HT1080 (cell line): ENCODE measurements at regions not wholly inside any gene's neighbourhood (a gene's known extent, or its start where the extent isn't known, plus 50 kb on each side); places are given as distances from the start of the nearest gene placed in this dataset.
"Not testable (repeated sequence)": the region's sequence is repeated elsewhere in the genome, so short reads cannot be mapped to it uniquely, and the experiment has no call there.

Experiments used
- DNase-seq: peaks from one replicate; pipeline ENCODE4 v3.0.0-alpha.2; 2015; ENCODE audit warnings: low read depth

DNA sequence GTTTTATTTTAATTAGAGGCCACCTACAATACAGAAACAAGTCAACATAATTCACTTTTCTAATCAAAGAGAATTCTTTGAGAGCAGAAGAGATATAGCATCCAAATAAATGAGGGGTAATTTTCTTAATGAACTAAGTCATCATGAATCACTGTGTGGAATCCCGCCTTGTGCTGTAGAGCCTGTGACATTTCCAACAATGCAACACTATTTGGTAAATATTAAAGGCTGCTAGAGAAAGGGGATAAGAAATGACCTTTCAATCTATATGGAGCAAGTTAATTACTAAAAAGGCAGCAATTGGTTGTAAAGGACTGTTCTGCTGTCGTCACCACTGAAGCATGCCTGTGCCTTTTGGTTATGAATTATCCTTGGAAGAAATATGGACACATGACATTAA is 345.7 kb upstream of the MAF start:
- no peak for DNase-seq

DNA sequence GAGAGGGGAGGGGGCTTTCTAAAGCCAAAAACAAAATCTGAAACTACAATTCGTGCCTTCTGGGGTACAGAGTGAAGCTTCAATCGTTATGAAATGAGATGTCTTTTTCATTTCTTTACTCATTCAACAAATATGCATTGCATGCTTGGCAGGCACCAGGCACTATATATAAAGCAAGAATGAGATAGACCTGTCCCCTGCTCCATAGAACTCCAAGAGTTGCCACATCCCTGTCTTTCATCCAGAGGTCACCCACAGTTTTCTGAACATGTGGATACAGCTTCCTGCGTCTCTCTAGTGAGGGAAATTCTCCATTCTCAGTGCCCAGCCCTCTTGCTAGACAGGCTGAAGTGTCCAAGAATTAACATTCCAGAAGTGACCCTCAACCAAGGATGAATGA is 343.2 kb upstream of the MAF start:
- DNase-seq = peak; percentile 11

DNA sequence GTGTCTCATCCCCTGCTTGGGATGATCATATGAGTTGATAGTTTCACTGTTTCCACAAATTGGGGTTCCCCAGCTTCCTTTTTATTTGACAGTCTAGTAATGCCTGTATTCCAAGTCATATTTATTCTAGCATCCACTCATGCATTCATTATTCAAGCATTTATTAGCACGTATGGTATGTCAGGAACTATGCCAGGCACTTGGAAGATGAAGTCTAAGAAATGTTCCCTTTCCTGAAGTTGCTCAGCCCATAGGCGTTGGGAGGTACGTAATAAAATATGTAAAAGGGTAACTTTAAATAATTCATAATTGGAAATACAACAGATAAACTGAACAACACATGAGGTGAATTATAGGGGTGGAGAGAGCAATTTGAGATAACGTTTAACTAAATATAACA is 338.0 kb upstream of the MAF start:
- DNase-seq = no peak

DNA sequence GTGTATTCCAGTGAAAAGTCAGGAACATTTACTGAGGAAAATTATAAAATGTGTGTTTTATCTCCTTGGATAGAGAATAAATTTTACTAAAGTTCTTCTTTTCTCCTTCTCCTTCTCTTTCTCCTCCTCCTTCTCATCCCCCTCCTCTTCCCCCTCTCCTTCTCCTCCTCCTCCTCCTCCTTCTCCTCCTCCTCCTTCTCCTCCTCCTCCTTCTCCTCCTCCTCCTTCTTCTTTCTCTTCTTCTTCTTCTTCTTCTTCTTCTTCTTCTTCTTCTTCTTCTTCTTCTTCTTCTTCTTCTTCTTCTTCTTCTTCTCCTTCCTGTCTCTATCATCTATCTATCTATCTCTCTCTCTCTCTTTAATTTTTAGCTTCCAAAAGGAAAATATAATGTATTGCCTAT is 337.1 kb upstream of the MAF start:
- DNase-seq = not testable (repeated sequence)

DNA sequence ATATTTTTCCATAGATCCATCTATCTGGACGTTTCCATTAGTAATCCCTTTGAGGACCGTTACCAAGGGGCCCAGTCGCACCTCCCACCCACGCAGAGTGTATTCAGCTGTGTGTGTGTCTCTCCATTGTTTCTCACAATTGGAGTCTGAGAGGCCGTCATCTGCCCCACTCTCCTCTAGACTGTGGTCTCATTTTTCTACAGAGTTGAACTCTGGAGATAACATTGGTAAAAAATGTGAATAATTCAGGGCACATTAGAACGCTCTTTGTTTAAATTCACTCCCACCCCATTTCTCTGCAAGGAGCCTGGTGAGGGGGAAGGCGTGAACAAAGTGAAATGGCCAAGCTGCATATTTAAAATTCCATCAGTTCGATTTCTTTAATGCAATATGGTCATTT is 333.1 kb upstream of the MAF start:
- DNase-seq = no peak

DNA sequence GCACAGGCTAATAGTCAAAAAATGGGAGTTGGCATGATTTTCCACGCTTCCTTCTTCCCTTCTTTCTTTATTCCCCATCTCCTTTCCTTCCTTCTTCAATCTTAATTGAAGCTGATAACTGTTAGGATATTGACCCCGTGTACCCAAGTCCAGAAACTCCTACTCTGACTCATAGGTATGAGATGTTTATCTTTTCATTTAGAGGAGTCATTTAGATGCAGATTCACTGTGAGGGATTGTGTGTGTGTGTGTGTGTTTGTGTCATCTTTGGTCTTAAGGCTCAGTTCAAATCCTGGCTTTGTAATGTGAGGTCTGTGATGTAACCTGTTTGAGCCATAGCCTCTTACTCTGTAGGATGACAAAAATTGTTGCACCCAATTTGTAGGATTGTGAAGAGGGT is 332.0 kb upstream of the MAF start:
- DNase-seq = peak; percentile 27

DNA sequence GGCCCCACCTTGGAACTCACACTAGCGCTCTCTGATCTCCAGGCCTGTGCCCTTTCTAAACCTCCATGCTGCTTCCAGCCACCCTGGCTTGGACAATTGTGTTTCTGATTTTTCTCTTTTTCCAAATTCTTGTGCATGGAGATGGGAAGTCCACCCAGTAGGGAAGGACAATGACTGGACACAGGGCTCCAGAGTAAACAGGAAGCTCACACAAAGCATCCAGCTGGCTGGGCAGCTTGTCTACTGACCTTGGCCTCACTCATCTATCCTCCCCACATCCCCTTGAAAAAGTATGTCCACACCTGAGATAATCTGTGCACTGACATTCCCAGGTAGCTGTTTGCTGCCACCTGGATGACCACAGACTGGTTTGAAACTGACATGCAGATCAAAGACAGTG is 331.2 kb upstream of the MAF start:
- DNase-seq = no peak

DNA sequence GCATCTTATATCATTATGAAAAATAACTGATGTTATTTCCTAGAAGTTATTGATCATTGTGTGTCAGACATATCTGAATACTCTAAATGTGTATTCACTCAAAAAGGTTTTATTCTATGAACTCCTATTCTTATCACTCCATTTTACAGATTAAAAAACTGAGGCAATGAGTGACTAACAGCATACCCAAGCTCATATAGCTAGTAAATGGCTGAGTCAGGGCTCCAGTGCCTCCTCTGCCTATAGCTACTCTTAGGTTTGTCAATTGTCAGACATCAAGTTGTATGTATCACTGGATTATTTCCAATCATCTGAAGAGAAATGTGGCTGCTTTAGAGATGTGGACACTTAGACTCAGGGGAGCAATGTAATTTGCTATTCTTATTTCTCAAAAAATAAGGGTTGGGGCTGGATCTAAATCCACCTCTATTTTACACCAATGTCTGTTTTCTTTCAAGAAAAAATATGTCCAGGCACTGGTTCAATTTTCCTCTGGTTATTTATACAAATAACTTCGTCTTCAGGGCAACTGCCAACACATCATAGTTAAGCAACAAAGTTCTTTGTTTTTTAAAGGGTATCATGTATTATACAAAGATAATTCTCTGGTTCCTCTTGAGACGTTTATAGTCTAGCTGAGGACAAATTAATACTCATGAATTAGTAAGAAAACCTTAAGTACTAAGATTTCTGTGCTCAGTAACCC is 328.9 kb upstream of the MAF start:
- no peak for DNase-seq

DNA sequence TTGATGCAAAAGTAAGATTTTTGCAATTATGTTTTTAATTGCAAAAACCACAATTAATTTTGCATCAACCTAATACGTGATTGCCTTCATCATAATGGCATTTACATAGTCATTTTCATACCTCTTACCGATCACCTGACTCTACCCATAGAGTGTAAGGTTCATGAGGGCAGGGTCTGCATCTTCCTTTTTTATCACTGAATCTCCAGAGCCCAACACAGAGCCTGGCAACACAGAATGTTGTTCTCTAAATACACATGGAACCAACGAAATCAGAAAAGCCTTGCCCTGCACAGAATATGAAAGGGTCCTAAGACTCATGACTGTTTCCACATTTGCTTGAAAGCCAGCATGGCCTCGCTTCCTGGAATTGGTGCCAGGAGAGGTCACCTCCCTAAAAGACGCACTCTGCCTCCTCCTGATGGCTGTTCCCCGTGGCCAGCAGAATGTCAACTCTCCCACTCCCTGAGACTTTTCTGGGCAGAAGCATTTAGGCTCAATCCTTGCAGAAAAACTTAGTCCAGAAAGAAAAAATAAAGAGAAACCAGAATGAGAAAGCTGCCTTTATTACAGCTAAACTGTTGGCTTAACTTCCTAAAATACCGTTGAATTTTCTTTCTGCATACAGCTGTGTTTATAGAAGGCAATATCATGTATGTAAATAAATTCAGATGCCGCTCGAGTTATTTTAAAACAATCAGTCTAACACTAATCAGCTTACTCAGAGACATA is 327.8 kb upstream of the MAF start:
- no peak for DNase-seq

DNA sequence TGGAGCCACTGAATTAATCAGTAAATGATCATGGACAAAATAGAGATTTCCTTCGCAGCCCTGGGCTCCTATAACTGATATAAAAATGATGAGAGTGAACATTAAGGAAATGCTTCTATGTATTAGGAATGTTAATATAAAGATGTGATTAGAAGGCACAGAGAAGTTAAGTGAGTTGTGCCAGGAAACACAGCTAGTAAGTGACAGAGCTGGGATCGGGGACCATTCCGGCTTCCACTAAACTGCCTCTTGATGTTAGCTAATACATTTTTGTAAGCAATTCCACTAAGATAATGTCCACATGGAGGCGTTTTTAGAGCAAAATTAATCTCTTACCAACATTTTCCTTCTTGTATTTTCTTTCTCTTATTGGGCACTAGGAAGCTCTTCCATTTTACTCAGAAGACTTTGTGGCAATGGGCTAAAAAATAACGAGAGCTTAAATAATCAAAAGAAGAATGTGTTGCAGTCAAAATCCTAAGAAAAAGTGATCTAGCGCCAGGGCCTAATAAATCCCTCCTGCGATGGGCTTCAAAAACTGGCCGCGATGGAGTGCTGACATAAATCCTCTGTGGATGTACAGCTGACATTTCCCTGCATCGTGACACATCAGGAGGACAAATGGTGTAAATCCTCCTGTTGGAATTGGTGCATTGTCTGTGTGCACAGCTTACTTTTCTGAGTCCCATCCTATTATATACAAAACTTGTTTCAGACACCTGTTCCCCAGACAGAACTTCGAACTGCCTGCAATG is 326.1 kb upstream of the MAF start:
- DNase-seq = no peak

DNA sequence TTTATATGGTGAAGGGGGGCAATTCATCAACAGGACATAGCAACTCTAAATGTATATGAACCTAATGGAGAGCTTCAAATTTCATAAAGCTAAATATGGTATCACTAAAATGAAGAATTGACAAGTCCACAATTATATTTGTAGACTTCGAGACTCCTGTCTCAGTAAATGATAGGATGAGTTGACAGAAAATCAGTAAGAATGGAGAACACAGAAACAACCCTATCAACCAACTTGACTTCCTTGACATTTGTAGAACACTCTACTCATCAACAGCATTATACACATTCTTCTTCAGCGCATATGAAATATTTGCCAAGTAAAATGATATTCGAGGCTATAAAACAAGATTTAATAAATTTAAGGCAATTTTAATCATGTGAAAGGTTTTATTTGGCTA is 322.9 kb upstream of the MAF start:
- DNase-seq = no peak

DNA sequence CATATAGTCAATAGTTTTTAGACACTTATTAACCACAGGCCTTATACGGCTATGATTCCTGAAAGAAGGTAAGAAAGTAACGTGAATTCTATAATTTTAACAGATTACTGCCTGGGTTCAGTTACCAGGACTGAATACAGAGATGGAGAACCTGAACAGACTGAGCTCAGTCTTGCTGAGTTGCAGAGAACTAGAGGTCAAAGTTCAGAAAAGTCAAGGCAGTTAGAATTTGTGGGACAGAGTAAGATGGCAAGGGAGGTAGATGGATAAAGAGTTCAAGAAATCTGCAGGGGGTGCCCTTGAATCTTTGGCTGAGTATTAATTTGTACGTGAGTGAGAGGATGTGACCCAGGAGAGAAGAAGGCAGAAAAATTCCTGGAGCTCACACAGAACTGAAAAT is 320.1 kb upstream of the MAF start:
- no peak for DNase-seq

DNA sequence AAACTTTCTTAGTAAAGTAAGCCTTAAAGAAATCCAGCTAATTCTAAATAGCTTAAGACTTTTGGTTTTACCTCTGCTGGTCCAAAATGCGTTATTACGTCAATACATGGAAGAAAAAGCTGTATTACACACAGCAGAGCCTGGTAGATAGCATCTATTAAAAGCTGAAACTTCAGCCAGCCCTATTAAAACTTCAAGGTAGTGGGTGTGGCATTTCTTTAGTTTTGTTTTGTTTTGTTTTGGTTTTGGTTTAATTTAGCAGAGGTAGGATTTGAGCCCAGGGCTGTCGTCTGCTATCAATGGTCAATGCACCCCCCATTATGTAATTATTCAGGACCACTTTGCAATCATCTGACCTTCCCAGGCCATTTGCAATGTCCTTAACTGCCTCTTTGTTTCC is 318.4 kb upstream of the MAF start:
- DNase-seq = no peak

DNA sequence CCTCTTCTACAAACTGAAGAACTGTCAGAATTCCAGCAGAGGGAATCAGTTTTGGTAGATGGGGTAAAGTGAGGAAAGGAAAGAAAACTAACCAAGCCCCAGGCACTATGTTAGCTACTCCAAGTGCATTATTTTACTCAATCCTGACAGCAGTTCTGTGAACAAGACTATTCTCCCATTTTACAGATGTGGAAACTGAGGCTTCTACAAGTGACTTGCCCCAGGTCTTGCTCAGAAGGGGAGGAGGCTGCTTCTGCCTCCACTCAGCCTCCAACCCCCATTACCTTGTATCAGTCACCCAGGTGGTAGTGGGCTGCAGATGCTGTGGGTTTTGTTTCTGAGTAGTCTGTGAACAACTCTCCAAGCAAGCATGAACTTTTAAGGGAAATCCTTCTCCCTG is 315.2 kb upstream of the MAF start:
- DNase-seq = no peak

DNA sequence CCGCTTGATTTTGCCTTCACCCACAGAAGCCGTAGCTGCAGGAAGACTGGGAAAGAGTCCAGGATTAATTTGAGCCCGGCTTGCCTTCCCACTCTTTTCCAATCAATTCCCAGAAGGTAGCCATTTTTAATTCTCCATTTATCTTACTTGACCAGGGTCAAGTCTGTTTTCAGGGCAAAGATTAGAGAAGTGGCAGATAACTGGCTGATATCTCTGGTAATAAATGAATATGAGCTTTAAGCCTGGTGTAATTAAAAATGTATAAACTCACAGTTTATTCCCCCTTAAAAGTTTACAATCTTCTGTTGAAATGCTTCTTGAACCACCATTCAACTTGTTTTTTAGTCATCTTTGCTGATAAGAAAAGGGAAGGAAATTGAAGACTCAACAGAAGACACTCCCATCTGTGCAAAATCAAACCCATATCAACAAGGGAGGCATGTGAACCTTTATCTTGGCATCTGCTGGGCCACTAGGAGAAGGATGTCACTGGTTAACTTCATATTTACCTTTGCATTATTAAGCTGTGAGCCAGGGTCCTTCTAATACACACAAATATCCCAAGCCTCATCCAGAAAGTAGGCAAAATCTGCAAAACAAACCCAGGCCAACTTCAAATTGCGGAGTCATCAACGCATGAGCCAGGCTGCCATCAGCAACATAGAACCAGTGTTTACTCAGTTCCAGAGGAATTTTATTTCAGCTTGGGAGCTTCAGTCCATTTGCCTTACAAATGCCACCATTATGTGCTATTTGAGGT is 314.6 kb upstream of the MAF start:
- DNase-seq = no peak

DNA sequence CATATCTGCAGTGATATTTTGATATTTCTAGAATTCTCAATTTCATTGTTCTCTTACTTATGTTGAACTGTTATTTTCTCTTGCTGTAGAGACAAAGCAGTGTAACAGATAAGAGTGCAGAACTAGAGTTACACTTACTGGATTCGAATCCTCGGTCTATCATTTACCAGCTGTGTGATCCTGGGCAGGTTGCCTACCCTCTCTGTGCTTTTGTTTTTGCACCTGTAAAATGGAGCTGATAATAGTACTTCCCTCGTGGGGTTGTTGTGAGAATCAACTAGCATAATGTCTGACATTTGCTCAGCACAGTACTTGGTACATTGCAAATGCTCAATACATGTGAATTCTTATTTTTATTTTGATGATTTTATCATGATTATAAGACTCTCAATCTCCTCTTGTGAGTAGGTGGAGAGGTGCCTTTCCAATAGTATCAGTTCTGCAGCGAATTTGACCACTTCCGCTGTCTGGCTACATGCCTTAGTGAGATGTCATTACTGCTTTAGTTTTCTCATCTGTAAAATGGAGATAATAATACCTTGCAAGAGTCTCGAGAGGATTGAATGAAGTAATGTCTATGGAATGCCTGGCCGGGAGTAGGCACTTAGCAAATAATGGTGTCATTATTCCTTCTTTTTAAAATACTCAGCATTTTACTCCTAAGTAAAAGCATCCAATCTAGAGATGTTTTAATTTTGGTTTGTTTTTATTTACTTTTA is 312.2 kb upstream of the MAF start:
- DNase-seq = peak; percentile 60

DNA sequence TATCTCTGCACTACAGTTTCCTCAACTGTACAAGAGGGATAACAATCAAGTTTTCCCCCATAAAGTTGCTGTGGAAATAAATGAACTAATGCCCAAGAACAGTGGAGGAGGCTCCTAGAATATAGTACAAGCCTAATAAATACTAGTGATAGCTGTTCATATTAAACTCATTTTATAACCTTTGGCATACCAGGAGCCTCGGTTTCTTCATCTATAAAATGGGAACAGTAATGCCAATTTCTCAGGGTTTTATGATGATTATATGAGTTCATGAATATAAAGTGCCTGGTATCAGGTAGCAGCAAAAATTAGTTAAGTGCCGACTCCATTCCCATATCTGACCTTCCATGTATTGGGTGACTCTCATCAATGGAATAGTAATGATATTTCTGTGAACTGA is 311.1 kb upstream of the MAF start:
- no peak for DNase-seq

DNA sequence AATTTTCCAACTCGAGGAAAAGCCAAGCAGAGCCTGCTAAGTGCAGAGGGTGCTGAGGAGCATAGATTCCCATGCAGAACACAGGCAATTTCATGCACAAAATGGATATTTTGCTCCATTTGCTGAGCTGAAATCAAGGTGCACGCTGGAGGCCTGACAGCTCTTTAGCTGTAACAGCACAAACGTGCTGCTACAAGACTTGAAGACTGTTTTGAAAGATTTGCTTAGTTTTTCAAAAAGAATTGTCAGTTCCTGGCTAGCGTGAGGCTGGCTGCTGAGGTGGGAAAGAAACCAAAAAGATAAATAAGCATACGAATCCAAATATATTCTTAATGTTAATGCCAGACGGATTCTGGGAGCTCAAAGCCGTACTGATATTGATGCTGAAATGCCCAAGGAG is 309.0 kb upstream of the MAF start:
- no peak for DNase-seq

DNA sequence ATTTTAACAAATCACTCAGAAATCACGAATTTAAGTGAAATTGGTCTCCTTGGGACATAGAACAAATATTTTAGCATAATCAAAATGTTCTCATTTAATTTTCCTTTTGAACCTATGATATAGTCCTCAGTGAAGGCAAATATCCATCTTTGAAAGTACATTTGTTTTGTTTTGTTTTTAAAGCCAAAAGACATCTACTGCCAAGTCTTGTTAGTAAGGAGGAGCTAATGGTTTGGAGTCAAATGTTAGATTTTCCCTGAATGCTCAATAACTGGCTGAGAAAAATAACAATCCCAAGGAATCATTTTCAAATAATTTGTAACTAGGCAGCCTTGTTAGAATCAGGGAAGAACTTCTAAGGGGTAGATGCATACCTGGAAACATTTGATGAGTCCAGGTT is 302.9 kb upstream of the MAF start:
- DNase-seq = no peak

DNA sequence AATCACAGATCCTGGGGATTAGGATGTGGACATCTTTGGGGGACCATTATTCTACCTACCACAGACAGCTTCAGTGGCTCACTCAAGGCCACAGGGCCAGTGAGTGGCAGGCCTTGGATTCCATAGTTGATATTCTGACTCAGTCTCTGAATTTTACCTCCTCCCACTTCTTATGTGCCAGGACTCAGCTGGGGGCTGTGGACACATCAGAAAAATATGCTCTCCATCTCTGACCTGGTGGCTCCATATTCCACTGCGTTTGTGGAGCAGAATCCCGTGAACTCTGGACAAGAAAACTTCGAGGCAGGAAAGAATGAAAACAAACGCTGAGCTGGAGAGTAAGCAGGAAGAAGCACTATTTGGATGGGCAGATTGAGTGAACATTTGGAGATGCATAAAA is 301.8 kb upstream of the MAF start:
- peak; percentile 28 for DNase-seq

DNA sequence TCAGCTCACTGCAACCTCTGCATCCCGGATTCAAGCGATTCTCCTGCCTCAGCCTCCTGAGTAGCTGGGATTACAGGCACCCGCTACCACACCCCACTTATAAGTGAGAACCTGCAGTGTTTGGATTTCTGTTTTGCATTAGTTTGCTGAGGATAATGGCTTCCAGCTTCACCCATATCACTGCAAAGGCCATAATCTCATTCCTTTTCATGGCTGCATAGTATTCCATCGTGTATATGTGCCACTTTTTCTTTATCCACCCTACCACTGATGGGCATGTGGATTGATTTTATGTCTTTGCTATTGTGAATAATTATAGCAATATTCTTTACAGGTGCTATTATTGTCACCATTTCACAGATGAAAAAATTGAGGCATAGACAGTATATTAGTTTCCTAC is 301.0 kb upstream of the MAF start:
- no peak for DNase-seq
